Suprapubic skin (tissue), 4 donors: ENCODE measurements at regions not wholly inside any gene's neighbourhood (a gene's known extent, or its start where the extent isn't known, plus 50 kb on each side); places are given as distances from the start of the nearest gene placed in this dataset.

Source experiments
- CTCF ChIP-seq, 2 donors: fragments of 200-600 bp in 1 of 2; fragments of 450-650 bp in 1 of 2; sonication (generic) in 1 of 2; IDR thresholded peaks; one replicate each; pipeline ENCODE4 v1.5.1; 2016 to 2019; ENCODE audit warnings: antibody characterized with exemption in 2 of 2, mild to moderate bottlenecking in 1 of 2, moderate library complexity in 1 of 2
- POLR2A ChIP-seq, 2 donors: fragments of 450-650 bp; IDR thresholded peaks; one replicate each; pipeline ENCODE4 v1.6.1; 2017; ENCODE audit warnings: antibody characterized with exemption in 2 of 2, mild to moderate bottlenecking in 2 of 2, moderate library complexity in 2 of 2
- POLR2AphosphoS5 ChIP-seq, 3 donors: sonication (generic); formaldehyde crosslinking; IDR thresholded peaks; one replicate each; pipeline ENCODE4 v1.6.1; 2017; ENCODE audit warnings: antibody characterized with exemption in 3 of 3

GRCh38 chr1:217228689-217229088 lies 402.2 kb downstream of the GPATCH2 start:
- TF ChIP-seq CTCF (IDR thresholded peaks at IDR 0.05) (no peak), POLR2AphosphoS5 (IDR thresholded peaks at IDR 0.05) (no peak), POLR2A (IDR thresholded peaks at IDR 0.05) (no peak)
